ENCODE measurements at regions not wholly inside any gene's neighbourhood (a gene's known extent, or its start where the extent isn't known, plus 50 kb on each side); places are given as distances from the start of the nearest gene placed in this dataset.
"Not testable (repeated sequence)": the region's sequence is repeated elsewhere in the genome, so short reads cannot be mapped to it uniquely, and the experiment has no call there.

DNA sequence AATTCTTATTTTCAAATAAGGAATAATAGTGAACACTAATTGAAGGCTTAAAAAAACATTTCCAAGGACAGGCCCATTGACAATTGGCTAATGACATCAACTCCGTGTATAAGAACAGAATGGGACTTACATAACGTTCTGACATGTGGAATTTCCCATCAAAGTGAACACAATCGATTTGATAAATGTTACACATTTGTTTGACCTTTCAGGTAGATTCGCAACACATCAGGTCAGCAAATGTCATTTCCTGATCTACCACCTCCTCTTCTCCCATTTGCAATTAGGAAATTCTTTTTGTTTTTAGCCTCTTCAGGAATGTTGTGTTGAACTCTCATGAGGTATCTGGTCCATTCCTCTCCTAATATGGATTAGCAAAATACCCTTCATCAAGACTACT is 292.9 kb upstream of the SLC14A2 start:
- DNase-seq = no peak

DNA sequence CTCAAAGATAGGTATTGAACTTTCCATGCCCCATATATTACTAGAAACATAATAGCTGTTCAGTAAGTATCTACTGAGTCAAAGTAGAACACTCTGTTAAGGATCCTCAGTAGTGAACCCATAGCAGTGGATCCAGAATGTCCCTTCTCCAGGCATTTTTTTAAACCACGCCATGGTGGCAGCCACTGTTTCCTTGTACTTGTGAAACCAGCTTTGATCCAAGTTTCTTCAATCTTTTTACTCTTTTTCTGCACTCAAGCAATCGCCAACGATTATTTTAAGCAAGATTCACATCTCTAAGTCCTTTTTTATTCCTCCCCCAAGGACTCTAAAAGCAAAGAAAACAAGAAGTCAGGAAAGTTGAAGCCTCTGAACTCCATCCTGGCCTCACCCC is 291.2 kb upstream of the SLC14A2 start:
- DNase-seq = no peak

DNA sequence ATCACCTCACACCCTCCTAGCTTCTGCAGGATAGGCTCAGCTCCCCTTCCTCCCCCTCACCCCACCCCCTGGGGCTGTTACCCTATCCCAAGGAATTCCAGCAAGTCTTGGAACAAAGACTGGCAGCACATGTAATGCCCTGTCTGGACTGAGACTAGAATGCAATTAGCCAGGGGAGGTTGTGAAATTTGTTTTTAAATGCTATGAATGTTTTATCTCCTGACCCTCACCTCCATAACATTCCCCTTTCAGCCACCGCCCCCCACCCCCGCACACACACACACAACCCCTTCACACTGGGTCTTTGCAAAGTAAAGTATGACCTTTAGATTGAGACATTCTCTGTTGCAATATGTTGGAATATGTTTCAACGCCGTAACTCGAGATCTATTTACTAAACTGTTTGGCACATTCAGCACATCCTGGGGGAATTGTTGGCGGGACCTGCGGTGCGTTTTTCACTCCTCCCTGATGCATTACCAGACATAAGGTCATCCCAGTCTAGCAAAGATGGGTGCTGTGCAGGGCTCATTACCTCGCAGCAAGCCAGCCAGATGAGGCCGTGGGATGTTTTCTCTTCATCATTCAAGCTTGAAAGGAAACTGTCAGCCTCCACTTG is 290.7 kb upstream of the SLC14A2 start:
- DNase-seq = peak; percentile 64

DNA sequence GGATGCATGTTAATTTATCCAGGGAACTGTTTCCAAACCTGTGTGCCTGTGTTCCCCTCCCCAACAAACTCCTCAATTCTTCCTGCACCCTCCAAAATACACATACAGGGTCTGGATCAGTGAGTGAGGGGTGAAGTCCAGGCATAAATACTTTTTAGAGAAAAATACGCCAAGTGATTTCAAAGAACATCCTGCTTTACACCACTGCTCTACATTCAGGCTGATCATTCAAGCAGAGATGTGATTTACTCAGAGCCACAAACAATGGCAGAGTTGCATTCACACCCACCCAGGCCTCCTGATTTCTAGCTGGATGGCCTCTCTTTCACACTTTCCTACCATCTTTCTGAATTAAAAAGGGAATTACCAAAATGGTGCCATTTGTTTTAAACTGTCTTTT is 289.5 kb upstream of the SLC14A2 start:
- DNase-seq = no peak

DNA sequence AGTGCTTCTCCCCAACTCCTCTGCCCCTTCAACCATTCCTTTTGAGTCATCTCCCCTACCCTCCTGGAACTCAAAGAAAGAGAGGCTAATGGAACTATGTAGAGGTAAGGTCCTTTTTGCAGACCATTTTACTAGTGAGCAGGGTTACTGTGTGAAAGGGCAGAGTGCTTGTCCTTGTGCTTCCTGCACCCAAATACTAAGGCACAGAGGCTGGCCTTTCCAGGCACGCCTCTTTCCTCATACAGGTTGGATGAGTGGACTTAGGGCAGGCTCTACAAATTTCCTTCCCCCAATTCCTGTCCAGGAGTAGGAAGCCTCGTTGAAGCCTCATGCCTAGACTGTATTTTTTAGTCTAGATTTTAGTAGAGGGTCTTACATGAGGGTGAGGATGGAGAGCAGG is 288.8 kb upstream of the SLC14A2 start:
- no peak for DNase-seq

- DNase-seq = no peak
These were observed 287.0 kb upstream of the SLC14A2 start for GRCh38 chr18:45328296-45328695.

GRCh38 chr18:45328811-45329210 is 286.5 kb upstream of the SLC14A2 start:
- no peak for DNase-seq

GRCh38 chr18:45329316-45329715 is 286.0 kb upstream of the SLC14A2 start:
- DNase-seq = no peak

- peak; percentile 42 for DNase-seq
These were observed 285.1 kb upstream of the SLC14A2 start for GRCh38 chr18:45330170-45330594.

- no peak for DNase-seq
These were observed 282.4 kb upstream of the SLC14A2 start for GRCh38 chr18:45332871-45333270.

GRCh38 chr18:45334191-45334590 is 281.1 kb upstream of the SLC14A2 start:
- no peak for DNase-seq

DNA sequence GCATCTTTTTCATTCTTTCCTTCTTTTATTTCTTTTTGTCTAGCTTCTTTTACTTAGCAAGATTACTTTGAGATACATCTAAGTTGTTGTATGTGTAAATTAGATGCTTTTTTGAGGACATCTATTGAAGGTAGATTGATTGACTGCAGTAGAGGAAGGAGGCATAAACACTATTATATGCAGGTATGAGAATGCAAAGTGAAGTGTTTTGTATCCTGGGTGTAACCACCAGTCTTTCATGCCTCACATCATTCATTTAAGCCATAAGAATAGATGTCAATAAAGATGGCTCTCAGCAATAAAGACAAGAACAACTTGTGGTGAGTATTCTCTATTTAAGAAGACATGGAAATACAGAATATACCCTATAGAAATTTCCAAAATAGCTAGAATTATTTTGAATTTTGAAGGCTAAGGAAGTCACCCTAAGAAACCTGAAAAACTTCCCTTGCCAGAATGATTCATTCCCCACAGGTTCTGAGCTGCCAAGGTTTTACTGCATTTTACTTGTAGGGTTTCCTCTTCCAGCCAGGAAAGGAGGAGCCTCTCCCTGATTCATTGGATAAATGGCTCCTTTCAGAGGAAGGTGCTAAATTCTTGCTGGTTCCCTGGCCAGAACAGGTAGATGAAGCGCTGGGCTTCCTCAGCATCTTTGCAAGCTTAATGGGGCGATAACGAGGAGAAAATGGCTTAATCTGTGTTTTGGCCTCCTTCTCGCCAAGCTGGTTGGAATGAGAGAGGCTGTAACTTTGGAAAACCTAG is 279.8 kb upstream of the SLC14A2 start:
- DNase-seq = peak; percentile 31

- no peak for DNase-seq
These were observed 278.8 kb upstream of the SLC14A2 start for GRCh38 chr18:45336448-45336847.

DNA sequence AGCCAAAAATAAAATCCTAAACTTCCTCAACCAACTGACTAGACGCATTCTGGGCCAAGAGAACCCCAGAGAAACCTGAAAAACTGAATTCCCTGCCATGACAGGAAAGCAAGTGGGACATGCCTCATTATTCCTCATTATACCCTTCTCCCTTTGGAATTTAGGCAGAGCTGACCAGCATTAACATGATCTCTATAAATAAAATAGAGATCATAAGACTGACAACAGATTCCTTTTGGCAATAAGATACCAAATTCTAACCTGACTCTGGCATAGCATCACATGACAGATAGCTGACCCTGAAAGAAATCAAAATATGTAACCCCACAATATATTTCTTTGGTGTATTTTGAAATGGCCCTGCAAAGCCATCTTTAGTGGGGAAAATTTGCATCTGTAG is 277.8 kb upstream of the SLC14A2 start:
- no peak for DNase-seq

- peak; percentile 33 for DNase-seq
These were observed 275.3 kb upstream of the SLC14A2 start for GRCh38 chr18:45339810-45340550.

- no peak for DNase-seq
These were observed 274.4 kb upstream of the SLC14A2 start for GRCh38 chr18:45340884-45341283.

- DNase-seq = no peak
These were observed 273.8 kb upstream of the SLC14A2 start for GRCh38 chr18:45341454-45341853.

DNA sequence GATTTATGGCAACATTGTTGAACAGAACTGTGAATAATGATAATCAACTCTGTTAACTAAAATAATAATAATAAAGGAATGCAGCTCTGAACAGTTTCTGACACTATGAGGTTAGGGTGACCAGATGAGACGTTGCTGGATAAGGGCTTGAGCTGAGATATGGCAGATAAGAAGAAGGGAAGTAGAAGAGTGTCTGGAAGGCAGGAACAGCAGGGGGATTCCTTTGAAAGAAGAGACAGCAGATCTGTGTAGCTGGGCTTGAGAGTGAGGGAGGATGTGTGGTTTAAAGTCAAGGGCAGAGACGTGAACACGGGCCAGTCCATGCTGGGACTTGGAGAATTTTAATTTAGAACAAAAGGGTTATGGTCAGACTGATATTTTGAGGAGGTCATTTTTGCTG is 273.1 kb upstream of the SLC14A2 start:
- no peak for DNase-seq

- no peak for DNase-seq
These were observed 272.6 kb upstream of the SLC14A2 start for GRCh38 chr18:45342653-45343052.

DNA sequence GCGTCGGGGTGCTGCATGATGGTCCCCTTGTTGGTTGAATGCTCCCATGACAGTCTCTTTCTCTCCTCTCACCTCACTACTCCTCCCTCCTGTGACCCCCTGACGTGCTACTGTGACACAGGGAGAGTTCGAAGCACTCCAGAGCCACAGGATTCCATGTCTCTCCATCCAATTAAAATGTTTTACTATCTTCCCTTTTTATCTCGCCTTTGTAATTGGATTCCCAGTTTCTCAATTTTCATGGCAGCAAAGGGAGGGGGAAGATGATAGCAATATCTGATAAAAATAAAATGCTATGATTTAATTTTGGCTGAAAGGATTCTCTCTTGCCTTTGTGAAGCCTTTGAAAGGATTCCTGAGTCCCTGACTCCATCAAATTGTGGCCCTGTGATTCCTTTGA is 271.9 kb upstream of the SLC14A2 start:
- DNase-seq = no peak

DNA sequence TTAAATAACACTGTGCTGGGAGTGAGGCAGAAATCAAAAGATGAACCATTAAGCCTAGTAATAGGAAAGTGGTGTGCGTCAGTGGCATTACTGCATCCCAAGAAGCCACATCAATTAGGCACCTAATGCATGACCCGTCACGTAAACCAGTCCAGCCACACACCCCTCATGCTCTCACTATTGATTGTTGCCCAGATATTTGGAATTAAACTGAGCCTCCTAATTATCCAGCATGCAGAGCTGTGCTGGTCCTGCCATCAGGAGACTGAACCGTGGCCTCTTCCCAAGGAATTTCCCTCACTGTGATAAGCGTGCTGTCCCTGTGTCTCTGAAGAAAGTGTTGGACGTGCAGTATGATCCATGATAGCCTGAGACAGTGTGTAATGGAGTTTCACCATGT is 270.6 kb upstream of the SLC14A2 start:
- DNase-seq = not testable (repeated sequence)

DNA sequence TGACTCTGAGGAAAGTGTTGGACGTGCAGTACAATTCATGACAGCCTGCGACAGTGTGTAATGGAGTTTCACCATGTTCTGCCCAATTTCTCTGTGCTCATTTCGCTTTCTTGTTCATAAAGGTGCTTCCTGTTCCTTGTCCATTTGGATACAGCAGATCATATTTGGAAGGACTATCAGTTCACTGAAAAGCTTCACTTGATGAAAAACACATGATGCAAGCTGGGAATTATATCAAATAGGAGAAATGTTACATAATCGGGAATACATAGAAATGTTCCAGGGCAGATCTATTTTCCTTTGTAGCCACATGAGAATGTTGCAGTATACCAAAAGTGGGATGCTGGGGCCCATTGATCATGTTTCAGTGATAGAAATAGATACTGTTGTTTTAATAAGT is 266.3 kb upstream of the SLC14A2 start:
- no peak for DNase-seq

DNA sequence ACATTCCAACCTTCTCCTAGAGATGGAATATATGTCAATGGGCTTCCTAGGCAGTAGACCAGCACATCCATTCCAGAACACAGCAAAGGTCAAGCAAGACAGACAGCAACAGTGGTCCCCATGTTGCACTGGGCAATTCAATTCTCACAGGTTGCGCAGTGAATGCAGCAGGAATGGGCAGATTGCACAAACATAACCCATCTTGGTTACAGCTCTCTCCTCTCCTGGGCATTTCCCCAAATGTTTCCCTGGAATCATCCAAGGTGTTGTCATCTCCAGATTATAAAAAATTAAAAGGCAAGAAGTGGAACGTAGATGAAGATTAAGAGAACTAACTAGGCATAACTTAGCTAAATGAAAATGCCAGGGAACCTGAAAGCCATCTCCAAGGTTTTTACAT is 265.8 kb upstream of the SLC14A2 start:
- DNase-seq = no peak

Data from NCI-H226 (cell line).